ENCODE measurements at regions not wholly inside any gene's neighbourhood (a gene's known extent, or its start where the extent isn't known, plus 50 kb on each side); places are given as distances from the start of the nearest gene placed in this dataset.

DNA sequence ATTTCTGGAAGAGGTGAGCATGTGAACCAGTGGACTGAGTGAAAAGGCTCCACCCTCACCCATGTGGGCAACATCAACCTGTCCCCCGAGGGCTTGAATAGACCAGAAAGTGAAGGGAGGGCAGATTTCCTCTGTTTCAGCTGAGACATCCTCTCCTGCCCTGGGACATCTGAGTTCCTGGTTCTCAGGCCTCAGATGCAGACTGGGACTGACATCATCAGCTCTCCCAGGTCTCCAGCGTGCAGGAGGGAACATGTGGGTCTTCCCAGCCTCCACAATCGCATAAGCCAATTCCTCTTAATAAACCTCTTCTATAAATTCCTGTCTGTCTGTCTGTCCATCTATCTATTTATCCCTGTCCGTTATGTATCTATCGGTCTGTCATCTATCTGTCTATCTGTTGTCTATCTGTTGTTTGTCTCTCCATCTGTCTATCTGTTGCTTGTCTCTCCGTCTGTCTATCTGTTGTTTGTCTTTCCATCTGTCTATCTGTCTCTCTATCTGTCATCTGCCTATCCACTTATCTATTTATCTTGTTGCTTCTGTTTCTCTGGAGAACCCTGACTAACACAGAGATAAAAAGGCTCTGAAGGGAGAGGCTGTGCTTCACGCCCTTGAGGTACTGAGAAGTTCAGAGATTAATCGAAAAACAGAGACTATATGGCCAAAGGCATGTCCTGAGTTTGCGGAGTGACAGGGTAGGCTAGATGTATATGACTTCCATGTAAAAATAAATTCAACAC is 140.3 kb upstream of the PFKP start:
- no peak for DNase-seq (ENCODE audit: low read depth, low spot score)
- H3K27ac ChIP-seq = no peak overlapping the region

GRCh38 chr10:2925631-2926030 is 141.7 kb upstream of the PFKP start:
- H3K27ac ChIP-seq = no peak overlapping the region
- DNase-seq (ENCODE audit: low read depth, low spot score) = no peak

GRCh38 chr10:2924431-2924830 is 142.9 kb upstream of the PFKP start:
- no peak for DNase-seq (ENCODE audit: low read depth, low spot score)

DNA sequence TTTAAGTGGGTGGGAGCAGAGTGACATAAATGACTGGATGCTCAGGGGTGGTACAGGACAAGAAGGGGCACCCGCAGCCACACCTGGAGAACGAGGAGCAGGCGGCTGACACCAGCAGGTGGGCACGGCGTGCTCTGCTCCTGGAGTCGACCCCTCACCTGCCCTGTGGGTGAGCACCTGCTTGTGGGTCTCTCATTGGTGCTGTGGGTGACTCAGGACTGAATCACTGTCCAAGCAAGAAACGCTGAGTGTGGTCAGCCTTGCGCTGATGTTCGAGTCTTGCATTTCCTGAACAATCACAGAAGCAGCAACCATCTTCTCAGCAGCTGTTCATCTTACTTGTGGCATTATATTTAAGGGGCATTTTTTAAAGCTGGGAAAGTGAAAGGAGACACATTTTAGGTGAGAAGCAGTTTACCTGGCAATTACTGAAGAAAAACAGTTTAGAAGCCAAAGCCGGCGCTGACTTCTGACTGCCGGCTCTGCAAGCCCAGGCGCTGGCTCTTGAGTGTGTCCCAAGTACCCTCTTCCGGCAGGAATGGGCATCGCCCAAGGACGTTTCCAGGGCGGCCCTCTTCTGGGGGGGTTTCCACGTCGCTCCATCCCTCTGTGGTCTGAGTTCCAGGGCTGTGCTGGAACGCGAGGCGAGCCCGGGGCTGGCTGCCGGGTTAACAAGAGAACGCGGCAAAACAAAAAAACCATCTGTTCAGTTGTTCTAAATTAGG is 145.2 kb upstream of the PFKP start:
- H3K27ac ChIP-seq = no peak overlapping the region
- no peak for DNase-seq (ENCODE audit: low read depth, low spot score)

More at GRCh38 chr10:2924431-2924830, 142.9 kb upstream of the PFKP start:
- H3K27ac ChIP-seq = no peak overlapping the region

- no peak for DNase-seq (ENCODE audit: low read depth, low spot score)
- no peak overlapping the region for H3K27ac ChIP-seq
Measured at GRCh38 chr10:2920637-2921036, 146.7 kb upstream of the PFKP start.

GRCh38 chr10:2920168-2920567 is 147.2 kb upstream of the PFKP start:
- no peak for DNase-seq (ENCODE audit: low read depth, low spot score)
- H3K27ac ChIP-seq = no peak overlapping the region

GRCh38 chr10:2919016-2919415 is 148.3 kb upstream of the PFKP start:
- DNase-seq (ENCODE audit: low read depth, low spot score) = no peak
- H3K27ac ChIP-seq = no peak overlapping the region

DNA sequence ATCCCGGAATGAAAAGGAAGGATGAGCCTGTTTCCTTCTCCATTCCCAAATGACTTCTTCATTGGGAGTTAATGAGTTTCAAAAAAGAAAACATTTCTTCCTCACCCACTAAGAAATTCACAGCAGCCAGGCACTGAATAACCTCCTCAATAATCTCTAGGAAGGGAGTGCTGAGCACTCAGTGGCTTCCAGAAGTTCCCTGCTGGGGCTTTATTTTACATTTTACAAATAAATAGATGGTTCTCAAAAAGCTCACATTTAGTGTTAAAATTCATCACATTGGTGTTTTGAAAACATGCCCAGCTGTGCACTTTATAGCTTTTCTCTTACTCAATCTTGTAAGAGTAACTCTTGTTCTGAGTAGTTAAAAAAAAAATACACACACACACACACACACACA is 148.9 kb upstream of the PFKP start:
- no peak overlapping the region for H3K27ac ChIP-seq
- DNase-seq (ENCODE audit: low read depth, low spot score) = no peak

- DNase-seq (ENCODE audit: low read depth, low spot score) = no peak
- no peak overlapping the region for H3K27ac ChIP-seq
Measured at GRCh38 chr10:2917926-2918325, 149.4 kb upstream of the PFKP start.

- DNase-seq (ENCODE audit: low read depth, low spot score) = no peak
- no peak overlapping the region for H3K27ac ChIP-seq
Measured at GRCh38 chr10:2915412-2915811, 151.9 kb upstream of the PFKP start.

DNA sequence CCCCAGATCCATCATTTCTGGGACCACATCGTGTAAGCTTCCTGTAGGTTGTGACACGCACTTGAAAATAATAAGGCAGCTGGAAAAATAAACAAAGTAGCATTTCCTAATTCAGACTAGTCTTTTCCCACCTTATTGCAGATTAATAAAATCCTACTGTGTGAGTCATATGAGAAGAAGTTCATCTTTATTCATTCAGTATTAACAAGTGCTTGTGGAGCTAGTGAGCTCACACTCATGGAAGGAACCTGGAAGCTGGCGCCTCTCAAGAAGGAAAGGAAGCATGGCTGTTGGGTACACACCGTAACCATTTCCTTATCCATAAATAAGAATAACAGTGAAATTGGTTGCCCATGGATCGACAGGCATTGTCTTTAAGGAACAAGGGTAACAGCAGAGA is 152.6 kb upstream of the PFKP start:
- DNase-seq (ENCODE audit: low read depth, low spot score) = no peak
- no peak overlapping the region for H3K27ac ChIP-seq

- H3K27ac ChIP-seq = no peak overlapping the region
- DNase-seq (ENCODE audit: low read depth, low spot score) = no peak
Measured at GRCh38 chr10:2913474-2913873, 153.9 kb upstream of the PFKP start.

GRCh38 chr10:2910656-2911055 is 156.7 kb upstream of the PFKP start:
- no peak overlapping the region for H3K27ac ChIP-seq
- no peak for DNase-seq (ENCODE audit: low read depth, low spot score)

- no peak for DNase-seq (ENCODE audit: low read depth, low spot score)
- no peak overlapping the region for H3K27ac ChIP-seq
Measured at GRCh38 chr10:2909921-2910320, 157.4 kb upstream of the PFKP start.

GRCh38 chr10:2908851-2909630 is 158.3 kb upstream of the PFKP start:
- H3K27ac ChIP-seq = no peak overlapping the region
- no peak for DNase-seq (ENCODE audit: low read depth, low spot score)

DNA sequence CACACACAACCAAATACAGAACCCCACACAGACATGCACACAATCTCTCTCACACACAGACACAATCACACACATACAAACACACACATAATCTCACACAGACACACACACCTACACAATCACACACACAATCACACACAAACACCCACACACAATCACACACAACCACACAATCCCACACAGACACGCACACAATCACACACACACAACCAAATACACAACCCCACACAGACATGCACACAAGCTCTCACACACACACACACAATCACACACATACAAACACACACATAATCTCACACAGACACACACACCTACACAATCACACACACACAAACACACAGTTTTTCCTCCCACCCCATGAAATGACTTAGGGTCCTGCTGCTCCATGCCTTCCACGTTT is 160.4 kb upstream of the PFKP start:
- no peak for DNase-seq (ENCODE audit: low read depth, low spot score)
- no peak overlapping the region for H3K27ac ChIP-seq

DNA sequence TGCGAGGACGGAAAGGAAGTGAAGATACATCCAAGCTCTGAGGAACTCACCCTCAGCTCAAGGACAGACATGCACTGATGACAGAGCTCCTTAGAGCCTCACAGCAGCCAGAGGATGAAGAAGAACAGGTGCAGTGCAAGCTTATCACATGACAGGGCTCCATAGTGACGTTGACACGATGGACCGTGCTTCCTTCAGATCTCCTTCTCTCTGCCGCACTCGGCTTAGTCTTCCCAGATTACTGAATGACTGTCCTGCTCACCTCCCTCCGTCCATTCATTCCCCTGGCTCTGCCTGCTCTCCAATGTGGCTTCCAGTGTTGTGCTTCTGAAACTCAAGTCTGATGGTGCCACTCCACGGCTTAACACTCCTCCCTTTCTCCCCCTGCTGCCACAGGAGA is 161.5 kb upstream of the PFKP start:
- H3K27ac ChIP-seq = no peak overlapping the region
- DNase-seq (ENCODE audit: low read depth, low spot score) = no peak

- no peak overlapping the region for H3K27ac ChIP-seq
- DNase-seq (ENCODE audit: low read depth, low spot score) = no peak
Measured at GRCh38 chr10:2900530-2900929, 166.8 kb upstream of the PFKP start.

DNA sequence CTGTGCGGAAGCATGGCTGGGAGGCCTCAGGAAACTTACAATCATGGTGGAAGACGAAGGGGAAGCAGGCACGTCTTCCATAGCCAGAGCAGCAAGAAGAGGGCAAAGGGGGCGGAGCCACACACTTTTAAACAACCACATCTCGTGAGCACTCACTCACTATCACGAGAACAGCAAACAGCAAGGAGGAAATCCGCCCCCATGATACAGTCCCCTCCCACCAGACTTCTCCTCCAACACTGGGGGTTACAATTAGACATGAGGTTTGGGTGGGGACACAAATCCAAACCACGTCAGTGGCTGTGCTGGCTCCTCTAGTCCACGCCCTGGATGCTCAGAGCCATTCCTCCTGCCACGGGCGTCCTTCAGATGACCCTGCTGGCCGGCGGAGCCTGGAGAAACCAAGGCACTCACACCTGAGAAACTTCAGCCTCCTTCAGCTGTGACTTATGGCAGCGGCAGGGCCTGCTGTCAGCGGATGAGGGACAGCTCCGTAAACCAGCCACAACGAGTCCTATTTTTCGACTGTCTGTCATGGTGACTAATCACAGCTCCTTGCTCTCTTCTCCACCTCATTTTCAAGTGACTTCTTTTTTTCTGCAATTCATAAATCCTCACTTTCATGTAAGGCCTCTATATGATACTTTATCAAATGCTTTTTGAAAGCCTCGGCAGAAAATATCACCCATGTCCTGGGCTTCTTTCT is 167.9 kb upstream of the PFKP start:
- no peak for DNase-seq (ENCODE audit: low read depth, low spot score)
- no peak overlapping the region for H3K27ac ChIP-seq

DNA sequence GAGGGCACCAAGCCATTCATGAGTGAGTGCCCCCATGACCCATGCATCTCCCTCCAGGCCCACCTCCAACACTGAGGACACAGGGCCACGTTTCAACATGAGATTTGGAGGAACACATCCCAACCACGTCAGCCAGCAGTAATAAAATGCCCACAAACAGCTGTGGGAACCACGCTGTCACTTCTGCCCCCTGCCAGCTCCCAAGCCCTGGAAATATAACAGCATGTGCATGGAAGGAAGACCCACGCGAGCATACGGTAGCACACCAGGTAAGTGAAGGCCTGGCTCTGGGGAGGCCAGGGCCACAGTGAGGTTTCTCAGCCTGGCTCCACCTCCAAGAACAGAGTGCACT is 168.9 kb upstream of the PFKP start:
- H3K27ac ChIP-seq = no peak overlapping the region
- no peak for DNase-seq (ENCODE audit: low read depth, low spot score)

All from epithelial cell of prostate (primary cell).